NCI-H2171 treated with DMSO at 0.1 percent for 48 hours (cell line): ENCODE measurements at regions not wholly inside any gene's neighbourhood (a gene's known extent, or its start where the extent isn't known, plus 50 kb on each side); places are given as distances from the start of the nearest gene placed in this dataset.
A peak's percentile ranks its signal among the peaks of the same experiment; 100 is the strongest.
"Not testable (repeated sequence)": the region's sequence is repeated elsewhere in the genome, so short reads cannot be mapped to it uniquely, and the experiment has no call there.

ENCODE experiments used
- DNase-seq: peaks from one replicate; lab custom pipeline; 2025; lab: John Stamatoyannopoulos, UW

DNA sequence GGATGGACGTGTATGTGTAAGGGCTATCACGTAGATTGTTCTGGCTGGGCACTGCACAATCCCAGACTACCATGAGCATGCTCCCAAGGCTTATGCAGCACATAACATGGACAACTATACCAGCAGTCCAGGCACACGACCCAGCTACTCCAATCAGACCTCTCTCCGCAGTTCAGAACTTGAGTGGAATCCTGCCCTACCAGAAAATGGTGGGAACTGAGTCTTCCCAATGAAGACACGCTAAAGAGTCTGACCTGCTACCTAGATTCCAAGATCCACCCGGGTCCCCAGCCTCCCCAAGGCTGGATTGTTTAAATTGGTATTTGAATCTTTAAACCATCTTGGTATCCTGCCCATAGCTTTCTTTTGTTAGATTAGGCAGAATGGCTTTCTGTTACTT lies 251.3 kb upstream of the KAZN start:
- no peak for DNase-seq

DNA sequence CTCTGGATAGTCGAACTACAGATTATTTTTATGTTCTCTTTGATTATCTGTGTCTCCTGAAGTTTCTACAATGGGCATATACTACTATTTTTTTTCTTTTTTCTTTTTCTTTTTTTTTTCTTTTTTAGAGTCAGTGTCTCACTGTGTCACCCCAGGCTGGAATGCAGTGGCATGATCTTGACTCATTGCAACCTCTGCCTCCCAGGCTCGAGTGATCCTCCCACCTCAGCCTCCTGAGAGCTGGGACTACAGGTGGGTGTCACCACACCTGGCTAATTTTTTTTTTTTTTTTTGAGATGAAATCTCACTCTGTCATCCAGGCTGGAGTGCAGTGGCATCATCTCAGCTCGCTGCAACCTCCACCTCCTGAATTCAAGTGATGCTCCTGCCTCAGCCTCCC lies 250.7 kb upstream of the KAZN start:
- no peak for DNase-seq

- DNase-seq = no peak
Observed at GRCh38 chr1:14350197-14350596, 248.3 kb upstream of the KAZN start.

GRCh38 chr1:14352897-14353296 lies 245.6 kb upstream of the KAZN start:
- DNase-seq = no peak

DNA sequence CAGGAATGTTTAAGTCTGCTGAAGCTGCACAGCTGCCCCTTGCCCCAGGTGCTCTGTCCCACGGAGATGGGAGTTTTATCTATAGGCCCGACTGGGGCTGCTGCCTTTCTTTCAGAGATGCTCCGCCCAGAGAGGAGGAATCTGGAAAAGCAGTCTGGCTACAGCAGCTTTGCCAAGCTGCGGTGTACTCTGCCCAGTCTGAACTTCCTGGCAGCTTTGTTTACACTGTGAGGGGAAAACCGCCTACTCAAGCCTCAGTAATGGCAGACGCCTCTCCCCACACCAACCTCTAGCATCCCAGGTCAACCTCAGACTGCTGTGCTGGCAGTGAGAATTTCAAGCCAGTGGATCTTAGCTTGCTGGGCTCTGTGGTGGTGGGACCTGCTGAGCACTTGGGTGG lies 237.5 kb upstream of the KAZN start:
- DNase-seq = not testable (repeated sequence)

DNA sequence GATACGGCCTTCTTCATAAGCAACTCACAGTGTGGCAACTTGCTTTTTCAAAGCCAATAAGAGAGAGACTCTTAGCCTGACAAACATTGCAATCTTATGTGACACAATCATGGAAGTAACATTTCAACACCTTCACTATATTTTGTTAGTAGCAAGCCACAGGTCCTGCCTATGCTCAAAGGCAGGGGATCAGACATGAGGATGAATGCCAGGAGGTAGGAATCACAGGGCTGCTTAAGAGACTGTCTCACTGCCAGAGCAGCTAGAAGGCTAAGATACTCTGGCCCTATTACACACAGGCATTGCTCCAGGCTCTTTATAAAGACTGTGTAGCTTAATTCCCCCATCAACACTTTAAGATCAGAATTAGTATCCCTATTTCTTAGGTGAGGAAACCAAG lies 236.2 kb upstream of the KAZN start:
- DNase-seq = no peak

GRCh38 chr1:14363036-14363590 lies 235.4 kb upstream of the KAZN start:
- DNase-seq = no peak

DNA sequence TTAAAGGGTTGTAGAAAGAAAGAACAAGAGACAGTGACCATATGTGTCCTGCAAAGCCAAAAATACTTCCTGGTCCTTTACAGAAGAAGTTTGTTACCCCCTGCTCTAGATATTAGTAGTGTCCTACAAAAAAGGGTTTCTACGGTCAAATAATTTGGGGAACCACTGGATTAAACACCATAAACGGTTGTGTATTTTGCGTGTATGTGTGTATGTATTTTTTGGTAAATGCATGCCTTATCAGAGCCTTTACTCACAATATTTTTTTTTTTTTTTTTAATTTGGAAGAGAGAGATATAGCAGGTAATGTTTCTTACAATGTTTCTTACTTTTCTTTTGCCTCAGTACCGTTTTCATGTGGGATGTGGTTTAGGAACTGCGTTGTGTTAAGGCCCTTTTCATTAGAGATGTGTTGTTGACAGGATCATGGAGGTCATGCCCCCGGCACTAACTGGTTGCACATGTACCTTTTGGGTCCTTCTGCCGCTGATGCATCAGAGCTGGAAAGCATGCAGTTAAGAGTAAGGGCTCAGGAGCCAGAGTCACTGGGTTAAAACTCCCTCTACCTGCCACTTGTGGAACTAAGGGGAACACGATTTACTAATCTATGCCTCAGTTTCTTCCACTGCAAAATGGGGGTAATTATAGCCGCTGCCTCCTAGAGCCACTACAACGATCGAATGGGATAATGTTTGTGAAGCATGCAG lies 234.6 kb upstream of the KAZN start:
- DNase-seq = no peak

- no peak for DNase-seq
Observed at GRCh38 chr1:14365301-14365988, 233.0 kb upstream of the KAZN start.

GRCh38 chr1:14366091-14367018 lies 232.1 kb upstream of the KAZN start:
- peak; percentile 20 for DNase-seq

DNA sequence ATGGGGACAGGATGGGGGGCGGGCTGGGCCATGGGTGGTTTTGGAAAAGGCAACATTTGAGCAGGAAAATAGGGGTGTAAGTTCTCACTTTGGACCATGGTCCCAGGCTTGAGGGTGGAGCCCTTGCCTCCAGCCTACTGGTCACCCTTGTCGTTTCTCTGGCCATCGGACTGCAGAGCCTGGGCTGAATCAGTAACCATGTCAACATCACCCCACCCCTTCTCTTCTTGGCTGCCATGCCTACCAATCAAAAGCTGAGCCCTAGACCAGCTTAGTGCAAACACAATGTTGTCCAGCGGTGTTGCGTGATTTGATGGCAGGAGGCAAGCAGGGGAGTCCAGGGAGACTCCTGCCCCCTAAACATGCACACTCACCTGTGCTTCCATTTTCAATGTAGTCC lies 231.0 kb upstream of the KAZN start:
- DNase-seq = no peak

- DNase-seq = no peak
Observed at GRCh38 chr1:14369526-14370213, 228.8 kb upstream of the KAZN start.

- no peak for DNase-seq
Observed at GRCh38 chr1:14371771-14372497, 226.6 kb upstream of the KAZN start.

- DNase-seq = no peak
Observed at GRCh38 chr1:14372526-14372925, 226.0 kb upstream of the KAZN start.

GRCh38 chr1:14373081-14373758 lies 225.3 kb upstream of the KAZN start:
- DNase-seq = no peak

DNA sequence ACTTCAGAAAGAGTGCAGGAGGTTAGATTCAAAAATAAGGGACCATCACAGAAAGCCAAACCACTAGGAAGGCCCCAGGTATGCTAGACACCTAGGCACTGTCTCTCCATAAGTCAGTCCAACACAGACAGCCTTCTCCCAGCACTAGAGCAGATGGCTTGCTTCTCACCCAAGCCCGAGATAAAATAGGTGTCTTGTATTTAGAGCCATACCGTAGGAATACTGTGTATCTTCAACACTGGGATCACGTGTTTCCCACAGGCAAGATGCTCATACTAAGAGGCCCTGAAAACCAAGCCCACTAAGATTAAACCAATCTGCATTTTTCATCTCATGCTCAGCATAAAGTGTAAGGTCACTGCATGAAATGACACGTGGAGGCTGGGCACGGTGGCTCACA lies 223.3 kb upstream of the KAZN start:
- DNase-seq = no peak

GRCh38 chr1:14377386-14377785 lies 221.1 kb upstream of the KAZN start:
- DNase-seq = no peak

GRCh38 chr1:14380408-14380807 lies 218.1 kb upstream of the KAZN start:
- no peak for DNase-seq

DNA sequence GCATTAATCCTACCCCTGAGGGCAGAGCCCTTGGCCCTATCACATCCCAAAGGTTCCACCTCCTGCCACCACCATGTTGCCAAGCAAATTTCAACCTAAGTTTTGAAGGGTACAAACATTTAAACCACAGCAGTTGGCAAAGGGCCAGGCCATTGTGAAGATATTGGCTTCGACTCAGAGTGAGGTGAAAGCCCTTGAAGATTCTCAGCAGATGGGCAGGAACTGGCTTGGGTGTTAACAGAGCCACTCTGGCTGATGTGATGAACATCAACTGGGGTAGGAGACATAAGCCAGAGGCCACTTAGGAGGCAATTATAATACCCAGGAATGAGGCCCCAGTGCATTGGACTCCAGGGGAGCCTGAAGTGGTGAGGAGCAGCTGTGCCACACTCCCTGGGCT lies 207.7 kb upstream of the KAZN start:
- DNase-seq = peak; percentile 41

- no peak for DNase-seq
Observed at GRCh38 chr1:14392161-14392858, 206.2 kb upstream of the KAZN start.
